ENCODE measurements at regions not wholly inside any gene's neighbourhood (a gene's known extent, or its start where the extent isn't known, plus 50 kb on each side); places are given as distances from the start of the nearest gene placed in this dataset.

DNA sequence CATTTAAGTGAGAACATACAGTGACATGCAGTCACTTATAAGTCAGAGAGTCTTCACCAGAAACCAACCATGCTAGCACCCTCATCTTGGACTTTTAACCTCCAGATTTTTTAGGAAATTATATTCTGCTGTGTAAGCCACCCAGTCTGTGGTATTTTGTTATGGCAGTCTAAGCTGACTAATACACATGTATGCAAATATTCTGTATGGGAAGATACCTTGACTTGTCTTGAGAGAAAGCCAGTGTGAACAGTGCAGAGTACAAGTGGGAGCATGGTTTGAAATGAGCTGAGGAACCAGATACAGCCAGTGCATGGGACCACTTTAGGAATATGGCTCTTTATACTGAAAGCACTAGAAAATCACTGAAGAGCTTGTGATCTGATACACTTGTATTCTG lies 110.4 kb upstream of the MAP9 start:
- Histone ChIP-seq H2AFZ (no peak overlapping the region), H4K20me1 (replicated peaks; ENCODE audit: insufficient read depth) (no peaks in the 10 kb centered on the region), H3K4me1 (ENCODE audit: insufficient read depth) (no peaks in the 10 kb centered on the region), H3K27ac (ENCODE audit: low read depth) (no peak overlapping the region), H3K36me3 (ENCODE audit: insufficient read depth) (no peaks in the 10 kb centered on the region), H3K79me2 (replicated peaks; ENCODE audit: insufficient read depth) (no peaks in the 10 kb centered on the region), H3F3A (replicated peaks; ENCODE audit: low read depth) (no peaks in the 10 kb centered on the region), H3K4me3 (no peak overlapping the region), H3K27me3 (ENCODE audit: insufficient read depth) (no peaks in the 10 kb centered on the region), H3K9me2 (ENCODE audit: insufficient read depth) (peaks cover under 1% of the 10 kb centered on the region; the same call in 1 of the 2 replicates), H3K4me2 (no peak overlapping the region)
- DNase-seq (ENCODE audit: low spot score) (no peak), ATAC-seq (no peak)
- H3K27ac Mint-ChIP-seq: no peak overlapping the region
- no peaks in the 10 kb centered on the region for H3K27me3 Mint-ChIP-seq (ENCODE audit: insufficient read depth, low read depth, poor library complexity)
- no peak for TF ChIP-seq ZNF331 (CRISPR knock-in tag; IDR thresholded peaks at IDR 0.05; ENCODE audit: low read depth)
- TF ChIP-seq EZH2 (IDR thresholded peaks at IDR 0.05; ENCODE audit: low read depth, unreplicated experiment): no peak
- TF ChIP-seq CREB1 (CRISPR knock-in tag; IDR thresholded peaks at IDR 0.05; ENCODE audit: low read depth): no peak
- no peaks in the 10 kb centered on the region for H3K36me3 Mint-ChIP-seq (ENCODE audit: low read depth)
- H3K9me3 Mint-ChIP-seq: no peaks in the 10 kb centered on the region
- no peak overlapping the region for H3K4me3 Mint-ChIP-seq
- H3K4me1 Mint-ChIP-seq: no peaks in the 10 kb centered on the region

GRCh38 chr4:155481150-155481549 lies 104.4 kb upstream of the MAP9 start:
- no peaks in the 10 kb centered on the region for H3K36me3 Mint-ChIP-seq (ENCODE audit: low read depth)
- ATAC-seq (no peak), DNase-seq (ENCODE audit: low spot score) (no peak)
- no peaks in the 10 kb centered on the region for H3K27me3 Mint-ChIP-seq (ENCODE audit: insufficient read depth, low read depth, poor library complexity)
- H3K4me2 ChIP-seq: no peak overlapping the region
- H3K9me2 ChIP-seq (ENCODE audit: insufficient read depth): no peaks in the 10 kb centered on the region
- no peaks in the 10 kb centered on the region for H4K20me1 ChIP-seq (replicated peaks; ENCODE audit: insufficient read depth)
- no peak overlapping the region for H3K4me3 Mint-ChIP-seq
- no peaks in the 10 kb centered on the region for H3K36me3 ChIP-seq (ENCODE audit: insufficient read depth)
- no peaks in the 10 kb centered on the region for H3F3A ChIP-seq (replicated peaks; ENCODE audit: low read depth)
- H3K9me3 Mint-ChIP-seq: no peaks in the 10 kb centered on the region
- no peaks in the 10 kb centered on the region for H3K79me2 ChIP-seq (replicated peaks; ENCODE audit: insufficient read depth)
- no peak overlapping the region for H3K27ac ChIP-seq (ENCODE audit: low read depth)
- no peaks in the 10 kb centered on the region for H3K4me1 Mint-ChIP-seq
- H3K27me3 ChIP-seq (ENCODE audit: insufficient read depth): no peaks in the 10 kb centered on the region
- no peaks in the 10 kb centered on the region for H3K4me1 ChIP-seq (ENCODE audit: insufficient read depth)
- no peak overlapping the region for H3K4me3 ChIP-seq
- H3K27ac Mint-ChIP-seq: no peak overlapping the region
- H2AFZ ChIP-seq: no peak overlapping the region
- TF ChIP-seq STAT1 (IDR thresholded peaks at IDR 0.05; ENCODE audit: unreplicated experiment): no peak
- no peak for TF ChIP-seq CTCF (conservative IDR thresholded peaks at IDR 0.05; ENCODE audit: low read depth in 2 of 2)
- TF ChIP-seq EZH2phosphoT487 (IDR thresholded peaks at IDR 0.05; ENCODE audit: unreplicated experiment): no peak
- TF ChIP-seq, protein P1, sequence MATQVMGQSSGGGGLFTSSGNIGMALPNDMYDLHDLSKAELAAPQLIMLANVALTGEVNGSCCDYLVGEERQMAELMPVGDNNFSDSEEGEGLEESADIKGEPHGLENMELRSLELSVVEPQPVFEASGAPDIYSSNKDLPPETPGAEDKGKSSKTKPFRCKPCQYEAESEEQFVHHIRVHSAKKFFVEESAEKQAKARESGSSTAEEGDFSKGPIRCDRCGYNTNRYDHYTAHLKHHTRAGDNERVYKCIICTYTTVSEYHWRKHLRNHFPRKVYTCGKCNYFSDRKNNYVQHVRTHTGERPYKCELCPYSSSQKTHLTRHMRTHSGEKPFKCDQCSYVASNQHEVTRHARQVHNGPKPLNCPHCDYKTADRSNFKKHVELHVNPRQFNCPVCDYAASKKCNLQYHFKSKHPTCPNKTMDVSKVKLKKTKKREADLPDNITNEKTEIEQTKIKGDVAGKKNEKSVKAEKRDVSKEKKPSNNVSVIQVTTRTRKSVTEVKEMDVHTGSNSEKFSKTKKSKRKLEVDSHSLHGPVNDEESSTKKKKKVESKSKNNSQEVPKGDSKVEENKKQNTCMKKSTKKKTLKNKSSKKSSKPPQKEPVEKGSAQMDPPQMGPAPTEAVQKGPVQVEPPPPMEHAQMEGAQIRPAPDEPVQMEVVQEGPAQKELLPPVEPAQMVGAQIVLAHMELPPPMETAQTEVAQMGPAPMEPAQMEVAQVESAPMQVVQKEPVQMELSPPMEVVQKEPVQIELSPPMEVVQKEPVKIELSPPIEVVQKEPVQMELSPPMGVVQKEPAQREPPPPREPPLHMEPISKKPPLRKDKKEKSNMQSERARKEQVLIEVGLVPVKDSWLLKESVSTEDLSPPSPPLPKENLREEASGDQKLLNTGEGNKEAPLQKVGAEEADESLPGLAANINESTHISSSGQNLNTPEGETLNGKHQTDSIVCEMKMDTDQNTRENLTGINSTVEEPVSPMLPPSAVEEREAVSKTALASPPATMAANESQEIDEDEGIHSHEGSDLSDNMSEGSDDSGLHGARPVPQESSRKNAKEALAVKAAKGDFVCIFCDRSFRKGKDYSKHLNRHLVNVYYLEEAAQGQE (IDR thresholded peaks at IDR 0.05; ENCODE audit: unreplicated experiment): no peak
- TF ChIP-seq ZNF462 (CRISPR knock-in tag; IDR thresholded peaks at IDR 0.05): no peak
- no peak for TF ChIP-seq EZH2 (IDR thresholded peaks at IDR 0.05; ENCODE audit: low read depth, unreplicated experiment)
- TF ChIP-seq POLR2AphosphoS5 (IDR thresholded peaks at IDR 0.05; ENCODE audit: low read depth): no peak
- TF ChIP-seq JUNB (IDR thresholded peaks at IDR 0.05; ENCODE audit: unreplicated experiment): no peak
- no peak for TF ChIP-seq NANOG (IDR thresholded peaks at IDR 0.05; ENCODE audit: borderline replicate concordance)
- no peak for TF ChIP-seq ZNF114 (CRISPR knock-in tag; IDR thresholded peaks at IDR 0.05)
- TF ChIP-seq ZNF331 (CRISPR knock-in tag; IDR thresholded peaks at IDR 0.05; ENCODE audit: low read depth): no peak

Measured in GM23338 (cell line).